Activated CD4-positive, alpha-beta memory T cell treated with anti-CD3 and anti-CD28 coated beads, Interleukin-2, amount 10 ng/mL, durations not matched to agents 7 days and 5 days (primary cell): ENCODE measurements at regions not wholly inside any gene's neighbourhood (a gene's known extent, or its start where the extent isn't known, plus 50 kb on each side); places are given as distances from the start of the nearest gene placed in this dataset.

Experiments used
- CTCF ChIA-PET: fragments of 350-600 bp; sonication (Branson Sonifier 250); formaldehyde crosslinking; loops from one replicate; lab custom pipeline; 2021; ENCODE audit warnings: antibody characterized with exemption, inconsistent platforms; lab: Charles Lee
- POLR2A ChIA-PET: fragments of 350-600 bp; sonication (Branson Sonifier 250); formaldehyde crosslinking; loops from one replicate; lab custom pipeline; 2021; ENCODE audit warnings: antibody characterized with exemption; lab: Charles Lee
- DNase-seq: peaks from one replicate; pipeline ENCODE4 v3.0.0-alpha.2; 2020
- H3K27ac Mint-ChIP-seq: one replicate; pipeline ENCODE4 v1.8.0; 2021; ENCODE audit warnings: mild to moderate bottlenecking, mixed read lengths
- H3K27me3 Mint-ChIP-seq: one replicate; pipeline ENCODE4 v1.8.0; 2021; ENCODE audit warnings: mixed read lengths
- H3K36me3 Mint-ChIP-seq: one replicate; pipeline ENCODE4 v1.8.0; 2021; ENCODE audit warnings: low read depth, mixed read lengths
- H3K4me1 Mint-ChIP-seq: one replicate; pipeline ENCODE4 v1.8.0; 2021; ENCODE audit warnings: mixed read lengths
- H3K4me3 Mint-ChIP-seq: one replicate; pipeline ENCODE4 v1.8.0; 2021; ENCODE audit warnings: mild to moderate bottlenecking, mixed read lengths
- H3K9me3 Mint-ChIP-seq: one replicate; pipeline ENCODE4 v1.8.0; 2021; ENCODE audit warnings: mixed read lengths

GRCh38 chr14:39722547-39723273, 290.5 kb upstream of the FBXO33 start:
- CTCF ChIA-PET, result no interaction called here
- POLR2A ChIA-PET, result no interaction called here
- no peaks in the 10 kb centered on the region for H3K4me1 Mint-ChIP-seq
- H3K36me3 Mint-ChIP-seq, result no peaks in the 10 kb centered on the region
- H3K9me3 Mint-ChIP-seq, result no peaks in the 10 kb centered on the region
- no peak overlapping the region for H3K4me3 Mint-ChIP-seq
- DNase-seq, result no peak
- no peaks in the 10 kb centered on the region for H3K27me3 Mint-ChIP-seq
- no peak overlapping the region for H3K27ac Mint-ChIP-seq

- DNase-seq, result no peak
- Mint-ChIP-seq H3K27me3 (no peaks in the 10 kb centered on the region), H3K9me3 (no peaks in the 10 kb centered on the region), H3K4me1 (no peaks in the 10 kb centered on the region), H3K36me3 (no peaks in the 10 kb centered on the region), H3K4me3 (no peak overlapping the region), H3K27ac (no peak overlapping the region)
- ChIA-PET CTCF (no interaction called here), POLR2A (no interaction called here)
These were observed 284.8 kb upstream of the FBXO33 start for GRCh38 chr14:39716987-39717570.

- no peaks in the 10 kb centered on the region for H3K36me3 Mint-ChIP-seq
These were observed 280.2 kb upstream of the FBXO33 start for GRCh38 chr14:39712293-39712999.

GRCh38 chr14:39704594-39704993, 272.4 kb upstream of the FBXO33 start:
- ChIA-PET POLR2A (no interaction called here), CTCF (interaction anchor here (0.6 kb wide), 1 partner anchor 770 kb away, joined by 3 read pairs; no protein-coding TSS in a partner anchor)
- Mint-ChIP-seq H3K9me3 (peaks cover 19% of the 10 kb centered on the region), H3K27ac (no peak overlapping the region), H3K27me3 (no peaks in the 10 kb centered on the region), H3K4me1 (no peaks in the 10 kb centered on the region), H3K36me3 (no peaks in the 10 kb centered on the region), H3K4me3 (no peak overlapping the region)
- no peak for DNase-seq

More at GRCh38 chr14:39712293-39712999, 280.2 kb upstream of the FBXO33 start:
- POLR2A ChIA-PET, result no interaction called here
- H3K4me1 Mint-ChIP-seq, result no peaks in the 10 kb centered on the region
- H3K9me3 Mint-ChIP-seq, result peaks cover 8% of the 10 kb centered on the region
- no peak for DNase-seq
- CTCF ChIA-PET, result no interaction called here
- H3K4me3 Mint-ChIP-seq, result no peak overlapping the region
- H3K27ac Mint-ChIP-seq, result no peak overlapping the region
- H3K27me3 Mint-ChIP-seq, result no peaks in the 10 kb centered on the region

GRCh38 chr14:39694341-39694740, 262.1 kb upstream of the FBXO33 start:
- H3K27ac Mint-ChIP-seq, result no peak overlapping the region
- no peaks in the 10 kb centered on the region for H3K27me3 Mint-ChIP-seq
- no peaks in the 10 kb centered on the region for H3K36me3 Mint-ChIP-seq
- no peak for DNase-seq
- no peaks in the 10 kb centered on the region for H3K9me3 Mint-ChIP-seq
- POLR2A ChIA-PET, result no interaction called here
- CTCF ChIA-PET, result no interaction called here
- H3K4me3 Mint-ChIP-seq, result no peak overlapping the region
- no peaks in the 10 kb centered on the region for H3K4me1 Mint-ChIP-seq

- H3K9me3 Mint-ChIP-seq, result no peaks in the 10 kb centered on the region
- no peaks in the 10 kb centered on the region for H3K27me3 Mint-ChIP-seq
- POLR2A ChIA-PET, result no interaction called here
- no peak overlapping the region for H3K4me3 Mint-ChIP-seq
- H3K4me1 Mint-ChIP-seq, result no peaks in the 10 kb centered on the region
- DNase-seq, result no peak
- no peaks in the 10 kb centered on the region for H3K36me3 Mint-ChIP-seq
- H3K27ac Mint-ChIP-seq, result no peak overlapping the region
- CTCF ChIA-PET, result no interaction called here
These were observed 251.5 kb upstream of the FBXO33 start for GRCh38 chr14:39683691-39684260.

- H3K4me3 Mint-ChIP-seq, result no peak overlapping the region
- CTCF ChIA-PET, result interaction anchor here (1.3 kb wide), 1 partner anchor 375 kb away, joined by 3 read pairs; no protein-coding TSS in a partner anchor
These were observed 250.3 kb upstream of the FBXO33 start for GRCh38 chr14:39682582-39682981.

GRCh38 chr14:39681782-39682399, 249.7 kb upstream of the FBXO33 start:
- H3K27ac Mint-ChIP-seq, result no peak overlapping the region

More at GRCh38 chr14:39682582-39682981, 250.3 kb upstream of the FBXO33 start:
- Mint-ChIP-seq H3K27me3 (no peaks in the 10 kb centered on the region), H3K36me3 (no peaks in the 10 kb centered on the region), H3K9me3 (no peaks in the 10 kb centered on the region), H3K27ac (no peak overlapping the region), H3K4me1 (no peaks in the 10 kb centered on the region)
- POLR2A ChIA-PET, result no interaction called here
- DNase-seq, result no peak

GRCh38 chr14:39680777-39681176, 248.5 kb upstream of the FBXO33 start:
- CTCF ChIA-PET, result no interaction called here
- no peak overlapping the region for H3K27ac Mint-ChIP-seq

More at GRCh38 chr14:39681782-39682399, 249.7 kb upstream of the FBXO33 start:
- ChIA-PET POLR2A (no interaction called here), CTCF (interaction anchor here (1.3 kb wide), 1 partner anchor 376 kb away, joined by 3 read pairs; no protein-coding TSS in a partner anchor)
- Mint-ChIP-seq H3K36me3 (no peaks in the 10 kb centered on the region), H3K9me3 (no peaks in the 10 kb centered on the region), H3K4me3 (no peak overlapping the region), H3K4me1 (no peaks in the 10 kb centered on the region), H3K27me3 (no peaks in the 10 kb centered on the region)
- no peak for DNase-seq

GRCh38 chr14:39673734-39674133, 241.5 kb upstream of the FBXO33 start:
- Mint-ChIP-seq H3K27ac (no peak overlapping the region), H3K4me3 (no peak overlapping the region)
- POLR2A ChIA-PET, result no interaction called here

More at GRCh38 chr14:39680777-39681176, 248.5 kb upstream of the FBXO33 start:
- Mint-ChIP-seq H3K36me3 (no peaks in the 10 kb centered on the region), H3K4me3 (no peak overlapping the region), H3K4me1 (no peaks in the 10 kb centered on the region), H3K27me3 (no peaks in the 10 kb centered on the region), H3K9me3 (no peaks in the 10 kb centered on the region)
- POLR2A ChIA-PET, result no interaction called here
- no peak for DNase-seq

GRCh38 chr14:39673270-39673711, 241.1 kb upstream of the FBXO33 start:
- no peak overlapping the region for H3K4me3 Mint-ChIP-seq
- no peak overlapping the region for H3K27ac Mint-ChIP-seq
- CTCF ChIA-PET, result interaction anchor here (0.6 kb wide), 1 partner anchor 392 kb away, joined by 4 read pairs; no protein-coding TSS in a partner anchor
- POLR2A ChIA-PET, result no interaction called here
- H3K4me1 Mint-ChIP-seq, result no peaks in the 10 kb centered on the region
- no peaks in the 10 kb centered on the region for H3K27me3 Mint-ChIP-seq
- H3K36me3 Mint-ChIP-seq, result no peaks in the 10 kb centered on the region
- no peak for DNase-seq
- H3K9me3 Mint-ChIP-seq, result peaks cover 4% of the 10 kb centered on the region

More at GRCh38 chr14:39673734-39674133, 241.5 kb upstream of the FBXO33 start:
- no peaks in the 10 kb centered on the region for H3K36me3 Mint-ChIP-seq
- H3K9me3 Mint-ChIP-seq, result peaks cover 1% of the 10 kb centered on the region
- DNase-seq, result no peak
- no peaks in the 10 kb centered on the region for H3K27me3 Mint-ChIP-seq
- H3K4me1 Mint-ChIP-seq, result no peaks in the 10 kb centered on the region
- CTCF ChIA-PET, result no interaction called here

GRCh38 chr14:39668449-39668848, 236.2 kb upstream of the FBXO33 start:
- Mint-ChIP-seq H3K27ac (no peak overlapping the region), H3K27me3 (no peaks in the 10 kb centered on the region), H3K9me3 (peaks cover 5% of the 10 kb centered on the region), H3K4me3 (no peak overlapping the region), H3K4me1 (no peaks in the 10 kb centered on the region), H3K36me3 (no peaks in the 10 kb centered on the region)
- no peak for DNase-seq
- POLR2A ChIA-PET, result no interaction called here
- CTCF ChIA-PET, result no interaction called here
